GM06990 (cell line): ENCODE measurements at regions not wholly inside any gene's neighbourhood (a gene's known extent, or its start where the extent isn't known, plus 50 kb on each side); places are given as distances from the start of the nearest gene placed in this dataset.

ENCODE experiments used
- DNase-seq: peaks from one replicate; pipeline ENCODE4 v3.0.0-alpha.2; 2011; ENCODE audit not compliant: insufficient read length; ENCODE audit errors: extremely low read depth
- H3K27me3 ChIP-seq: replicated peaks from 2 replicates; pipeline ENCODE4 v1.6.0; 2011; ENCODE audit warnings: low read length; ENCODE audit not compliant: control insufficient read depth, insufficient read depth
- H3K36me3 ChIP-seq: 2 replicates; pipeline ENCODE4 v1.5.1; 2011; ENCODE audit warnings: low read length; ENCODE audit not compliant: control insufficient read depth, insufficient read depth
- H3K4me3 ChIP-seq: replicated peaks from 2 replicates; pipeline ENCODE4 v1.5.1; 2011; ENCODE audit warnings: low read depth, mild to moderate bottlenecking, control low read depth, low read length
- CTCF ChIP-seq: IDR thresholded peaks from 2 replicates; pipeline ENCODE4 v1.5.1; 2011; ENCODE audit warnings: low read length, control low read depth, mild to moderate bottlenecking, inconsistent platforms; ENCODE audit not compliant: insufficient read depth, poor library complexity, severe bottlenecking

- Histone ChIP-seq H3K4me3 (no peak overlapping the region), H3K36me3 (no peaks in the 10 kb centered on the region), H3K27me3 (no peaks in the 10 kb centered on the region)
- no peak for TF ChIP-seq CTCF
- DNase-seq = no peak
These were observed 315.2 kb downstream of the PSAT1 start for GRCh38 chr9:78612091-78612490.

GRCh38 chr9:78613006-78613405 lies 316.1 kb downstream of the PSAT1 start:
- Histone ChIP-seq H3K36me3 (no peaks in the 10 kb centered on the region), H3K27me3 (no peaks in the 10 kb centered on the region), H3K4me3 (no peak overlapping the region)
- no peak for TF ChIP-seq CTCF
- no peak for DNase-seq

GRCh38 chr9:78614892-78615291 lies 318.0 kb downstream of the PSAT1 start:
- H3K4me3 ChIP-seq = no peak overlapping the region
- DNase-seq = no peak
- TF ChIP-seq CTCF = no peak

GRCh38 chr9:78615372-78615771 lies 318.4 kb downstream of the PSAT1 start:
- H3K36me3 ChIP-seq = no peaks in the 10 kb centered on the region
- no peak for TF ChIP-seq CTCF
- H3K27me3 ChIP-seq = no peaks in the 10 kb centered on the region
- no peak overlapping the region for H3K4me3 ChIP-seq
- no peak for DNase-seq

More at GRCh38 chr9:78614892-78615291, 318.0 kb downstream of the PSAT1 start:
- H3K36me3 ChIP-seq = no peaks in the 10 kb centered on the region
- no peaks in the 10 kb centered on the region for H3K27me3 ChIP-seq

GRCh38 chr9:78618735-78619134 lies 321.8 kb downstream of the PSAT1 start:
- no peaks in the 10 kb centered on the region for H3K36me3 ChIP-seq
- H3K4me3 ChIP-seq = no peak overlapping the region
- no peak for DNase-seq
- no peak for TF ChIP-seq CTCF
- no peaks in the 10 kb centered on the region for H3K27me3 ChIP-seq

- no peak for DNase-seq
- TF ChIP-seq CTCF = no peak
These were observed 323.4 kb downstream of the PSAT1 start for GRCh38 chr9:78620303-78620702.

More at GRCh38 chr9:78620303-78620702, 323.4 kb downstream of the PSAT1 start:
- no peaks in the 10 kb centered on the region for H3K27me3 ChIP-seq
- no peaks in the 10 kb centered on the region for H3K36me3 ChIP-seq
- H3K4me3 ChIP-seq = no peak overlapping the region
